HG03457 (cell line): ENCODE measurements at regions not wholly inside any gene's neighbourhood (a gene's known extent, or its start where the extent isn't known, plus 50 kb on each side); places are given as distances from the start of the nearest gene placed in this dataset.
"Not testable (repeated sequence)": the region's sequence is repeated elsewhere in the genome, so short reads cannot be mapped to it uniquely, and the experiment has no call there.

Experiments used
- ATAC-seq: cut with Tn5 transposase; IDR thresholded peaks from one replicate; pipeline ENCODE4 v1.9.1; 2021; ENCODE audit warnings: moderate number of reproducible peaks; ENCODE audit not compliant: unreplicated experiment

- ATAC-seq, result no peak
Observed at GRCh38 chr2:175690113-175690837, 311.8 kb downstream of the LNPK start.

GRCh38 chr2:175688243-175688642 is 313.8 kb downstream of the LNPK start:
- no peak for ATAC-seq

- ATAC-seq, result no peak
Observed at GRCh38 chr2:175687465-175687864, 314.6 kb downstream of the LNPK start.

- ATAC-seq, result no peak
Observed at GRCh38 chr2:175686002-175686401, 316.1 kb downstream of the LNPK start.

GRCh38 chr2:175684466-175684865 is 317.6 kb downstream of the LNPK start:
- no peak for ATAC-seq

- no peak for ATAC-seq
Observed at GRCh38 chr2:175679728-175680127, 322.3 kb downstream of the LNPK start.

- no peak for ATAC-seq
Observed at GRCh38 chr2:175679231-175679630, 322.8 kb downstream of the LNPK start.

GRCh38 chr2:175677880-175678279 is 324.2 kb downstream of the LNPK start:
- no peak for ATAC-seq

GRCh38 chr2:175676813-175677212 is 325.3 kb downstream of the LNPK start:
- ATAC-seq, result no peak

GRCh38 chr2:175668804-175669203 is 333.3 kb downstream of the LNPK start:
- not testable (repeated sequence) for ATAC-seq

- no peak for ATAC-seq
Observed at GRCh38 chr2:175662335-175662734, 339.7 kb downstream of the LNPK start.

- no peak for ATAC-seq
Observed at GRCh38 chr2:175648577-175649063, 353.4 kb downstream of the LNPK start.

- ATAC-seq, result no peak
Observed at GRCh38 chr2:175647058-175647457, 355.0 kb downstream of the LNPK start.

GRCh38 chr2:175640655-175641054 is 361.4 kb downstream of the LNPK start:
- no peak for ATAC-seq

GRCh38 chr2:175633227-175633626 is 368.8 kb downstream of the LNPK start:
- ATAC-seq, result no peak

- ATAC-seq, result no peak
Observed at GRCh38 chr2:175631245-175631623, 370.8 kb downstream of the LNPK start.

GRCh38 chr2:175630280-175631244 is 371.5 kb downstream of the LNPK start:
- no peak for ATAC-seq

GRCh38 chr2:175628243-175628642 is 373.8 kb downstream of the LNPK start:
- ATAC-seq, result no peak

GRCh38 chr2:175627405-175627804 is 374.7 kb downstream of the LNPK start:
- ATAC-seq, result no peak

GRCh38 chr2:175626796-175627195 is 375.3 kb downstream of the LNPK start:
- no peak for ATAC-seq

GRCh38 chr2:175624785-175625184 is 377.3 kb downstream of the LNPK start:
- ATAC-seq, result no peak

- ATAC-seq, result no peak
Observed at GRCh38 chr2:175624211-175624761, 377.8 kb downstream of the LNPK start.
